Epithelial cell of esophagus (primary cell): ENCODE measurements at regions not wholly inside any gene's neighbourhood (a gene's known extent, or its start where the extent isn't known, plus 50 kb on each side); places are given as distances from the start of the nearest gene placed in this dataset.
A peak's percentile ranks its signal among the peaks of the same experiment; 100 is the strongest.

Source experiments
- DNase-seq: peaks from one replicate; pipeline ENCODE4 v3.0.0; 2010; ENCODE audit warnings: low read depth
- H3K4me3 ChIP-seq: 2 replicates; pipeline ENCODE4 v1.5.1; 2011; ENCODE audit warnings: mild to moderate bottlenecking, low read length, control low read depth
- CTCF ChIP-seq: IDR thresholded peaks from 2 replicates; pipeline ENCODE4 v1.5.1; 2011; ENCODE audit warnings: low read depth, mild to moderate bottlenecking, low read length, control low read depth, inconsistent platforms; ENCODE audit not compliant: insufficient read depth; ENCODE audit errors: missing control alignments

- TF ChIP-seq CTCF = no peak
These were observed 189.7 kb downstream of the TOMM20 start for GRCh38 chr1:234938924-234939323.

DNA sequence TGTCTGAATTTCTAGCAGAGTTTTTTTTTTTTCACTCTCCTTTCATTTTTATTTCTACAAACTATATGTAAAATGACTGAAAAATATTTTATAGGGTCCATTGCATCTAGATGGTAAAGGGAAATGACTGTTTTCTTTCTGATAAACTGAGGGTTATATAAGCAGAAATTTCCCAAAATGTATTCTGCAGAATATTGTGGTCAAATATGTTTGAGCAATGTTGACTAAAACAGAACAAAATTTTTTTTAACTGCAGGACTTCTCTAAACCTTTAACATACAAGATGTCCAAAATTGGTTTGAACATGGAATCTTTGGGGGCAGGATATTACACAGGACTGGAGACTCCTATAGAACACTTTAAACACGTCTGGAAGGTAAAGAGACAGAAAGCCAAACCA lies 190.5 kb downstream of the TOMM20 start:
- no peak overlapping the region for H3K4me3 ChIP-seq
- TF ChIP-seq CTCF = no peak
- DNase-seq = no peak

More at GRCh38 chr1:234938924-234939323, 189.7 kb downstream of the TOMM20 start:
- no peak overlapping the region for H3K4me3 ChIP-seq
- no peak for DNase-seq

DNA sequence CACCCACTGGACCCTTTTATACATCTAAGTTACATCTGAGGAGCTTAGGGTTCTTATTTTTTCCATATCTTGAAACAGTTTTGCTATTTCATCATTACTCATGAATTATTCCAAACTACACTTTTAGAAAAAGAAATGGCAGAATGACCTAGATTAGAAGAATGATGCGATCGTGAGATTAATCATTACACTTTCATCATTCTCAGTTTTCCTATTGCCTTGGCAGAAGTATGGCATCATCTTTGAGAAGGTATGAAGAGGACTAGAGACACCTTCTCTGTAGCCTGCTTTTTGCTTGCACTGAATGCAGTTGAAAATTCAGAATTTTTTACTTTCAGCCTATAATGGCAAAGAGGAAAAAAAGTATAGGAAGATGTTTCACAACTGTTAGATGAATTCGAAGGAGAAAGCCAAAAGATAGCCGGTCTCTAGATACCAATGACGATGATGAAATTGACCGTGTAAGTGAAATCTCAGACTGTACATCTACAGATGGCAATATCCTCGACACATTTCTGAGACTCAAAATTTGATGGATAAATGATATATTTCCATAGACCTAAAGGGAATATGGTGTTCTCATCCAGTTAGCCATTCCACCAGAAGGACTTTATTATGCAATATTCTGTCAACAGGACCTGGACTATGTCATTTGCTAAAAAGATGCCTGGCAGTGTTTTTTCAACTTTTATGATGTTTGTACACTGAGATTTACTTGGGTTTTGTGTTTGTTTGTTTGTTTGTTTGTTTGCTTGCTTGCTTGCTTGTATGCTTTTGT lies 191.8 kb downstream of the TOMM20 start:
- no peak for TF ChIP-seq CTCF
- no peak for DNase-seq
- H3K4me3 ChIP-seq = no peak overlapping the region

DNA sequence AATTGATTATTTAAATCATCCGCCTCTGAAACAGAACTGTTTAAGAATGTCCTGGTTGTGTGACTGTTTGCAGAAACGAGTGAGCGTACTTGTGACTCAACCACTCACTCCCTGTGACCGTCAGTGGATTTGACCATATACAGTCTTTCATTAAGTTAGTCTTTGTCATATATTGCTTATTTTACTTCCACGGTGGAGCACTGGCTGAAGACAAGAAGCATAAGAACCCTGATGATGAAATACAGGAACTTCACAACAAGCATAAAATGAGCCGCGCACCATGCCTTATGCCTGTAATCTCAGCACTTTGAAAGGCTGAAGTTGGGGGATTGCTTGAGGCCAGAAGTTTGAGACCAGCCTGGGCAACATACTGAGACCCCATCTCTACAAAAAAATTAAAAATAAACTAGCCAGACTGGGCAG lies 194.0 kb downstream of the TOMM20 start:
- H3K4me3 ChIP-seq = no peak overlapping the region
- no peak for TF ChIP-seq CTCF
- peak; percentile 68 for DNase-seq

DNA sequence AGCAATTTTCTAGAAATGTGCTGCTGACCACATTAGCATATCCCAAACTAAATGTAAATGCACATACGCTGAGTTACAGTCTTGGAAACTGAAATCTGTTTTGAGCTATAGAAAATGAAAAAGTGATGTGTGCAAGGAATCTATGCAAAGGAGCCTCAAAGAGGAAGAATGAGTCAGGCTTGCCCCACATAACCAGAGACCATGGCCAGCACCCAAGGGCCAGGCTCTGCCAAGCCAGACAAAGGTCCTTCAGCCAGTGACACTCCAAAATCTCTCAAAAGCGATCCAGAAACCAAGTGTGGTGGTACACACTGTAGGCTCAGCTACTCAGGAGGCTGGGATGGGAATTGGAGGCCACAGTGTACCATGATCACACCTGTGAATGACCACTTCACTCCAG lies 195.2 kb downstream of the TOMM20 start:
- no peak for TF ChIP-seq CTCF
- no peak overlapping the region for H3K4me3 ChIP-seq
- DNase-seq = peak; percentile 32

DNA sequence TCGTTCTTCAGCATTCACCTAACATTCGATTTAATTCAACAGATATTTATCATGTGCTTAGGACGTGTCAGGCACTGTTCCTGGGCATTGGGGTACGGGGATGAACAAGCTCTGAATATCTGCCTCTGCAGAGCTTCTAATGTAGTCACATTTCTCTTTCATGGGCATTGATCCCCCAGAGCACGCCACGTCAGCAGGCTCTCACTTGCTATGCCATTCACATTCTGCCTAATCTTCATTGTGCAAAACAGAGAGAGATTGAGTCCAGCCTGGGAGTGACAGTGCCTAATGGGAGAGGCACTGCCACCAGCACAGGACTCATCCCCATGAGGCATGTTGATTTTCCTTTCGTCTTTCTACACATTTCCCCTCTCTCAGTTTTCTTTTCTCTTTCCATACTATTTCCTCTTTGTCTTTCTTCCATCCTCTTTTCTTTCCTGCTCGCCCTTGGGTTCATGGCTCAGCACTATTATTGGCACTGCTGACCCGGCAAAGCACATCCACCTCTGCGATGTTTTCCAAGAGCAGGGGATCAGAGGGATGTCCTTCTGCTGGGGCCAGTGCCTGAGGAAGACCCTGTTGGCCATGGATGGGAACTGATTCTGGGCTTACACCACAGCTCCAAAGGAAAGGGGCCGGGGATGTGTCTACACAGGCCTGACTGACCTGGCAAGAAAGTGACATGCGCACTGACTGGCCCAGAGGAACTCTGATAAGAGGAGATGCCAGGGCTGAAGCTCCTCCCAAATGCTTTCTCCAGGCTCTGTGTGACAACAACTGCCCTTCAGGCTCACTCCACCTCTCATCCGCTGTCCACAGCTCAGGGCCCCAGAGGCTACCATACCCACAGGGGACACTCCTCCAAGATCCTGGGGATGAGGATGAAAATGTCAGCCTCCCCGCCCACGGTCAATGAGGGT lies 195.9 kb downstream of the TOMM20 start:
- DNase-seq = peak; percentile 29
- TF ChIP-seq CTCF = no peak
- H3K4me3 ChIP-seq = no peak overlapping the region
